Fibroblast of villous mesenchyme (primary cell): ENCODE measurements at regions not wholly inside any gene's neighbourhood (a gene's known extent, or its start where the extent isn't known, plus 50 kb on each side); places are given as distances from the start of the nearest gene placed in this dataset.

Source experiments
- DNase-seq: peaks from one replicate; pipeline ENCODE4 v3.0.0-alpha.2; 2010; ENCODE audit warnings: low read depth
- H3K4me3 ChIP-seq: 2 replicates; pipeline ENCODE4 v1.5.1; 2011; ENCODE audit warnings: low read depth, mild to moderate bottlenecking, low read length
- TF ChIP-seq, protein P1 (sequence below): IDR thresholded peaks from 2 replicates; pipeline ENCODE4 v1.5.1; 2012; ENCODE audit warnings: low read depth, mild to moderate bottlenecking, low read length; ENCODE audit not compliant: insufficient read depth

DNA sequence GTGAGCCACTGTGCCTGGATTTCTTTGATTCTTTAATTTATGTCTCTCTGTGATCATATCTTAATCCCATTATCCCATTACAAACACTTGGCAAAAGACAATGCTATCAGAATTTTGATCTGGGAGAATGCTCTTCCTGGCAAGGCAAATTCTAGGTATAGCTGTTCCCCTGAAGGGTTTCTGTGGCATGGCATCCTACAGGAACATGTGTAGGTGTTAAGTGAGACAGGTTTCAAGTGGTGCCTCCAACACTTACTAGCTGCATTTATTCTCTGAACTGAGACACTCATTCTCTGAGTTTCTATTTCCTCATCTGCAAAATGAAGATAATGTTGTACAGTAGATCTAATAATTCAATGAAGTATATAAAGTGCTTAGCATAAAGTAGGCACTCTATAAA lies 87.1 kb upstream of the CTTNBP2 start:
- TF ChIP-seq, protein P1, sequence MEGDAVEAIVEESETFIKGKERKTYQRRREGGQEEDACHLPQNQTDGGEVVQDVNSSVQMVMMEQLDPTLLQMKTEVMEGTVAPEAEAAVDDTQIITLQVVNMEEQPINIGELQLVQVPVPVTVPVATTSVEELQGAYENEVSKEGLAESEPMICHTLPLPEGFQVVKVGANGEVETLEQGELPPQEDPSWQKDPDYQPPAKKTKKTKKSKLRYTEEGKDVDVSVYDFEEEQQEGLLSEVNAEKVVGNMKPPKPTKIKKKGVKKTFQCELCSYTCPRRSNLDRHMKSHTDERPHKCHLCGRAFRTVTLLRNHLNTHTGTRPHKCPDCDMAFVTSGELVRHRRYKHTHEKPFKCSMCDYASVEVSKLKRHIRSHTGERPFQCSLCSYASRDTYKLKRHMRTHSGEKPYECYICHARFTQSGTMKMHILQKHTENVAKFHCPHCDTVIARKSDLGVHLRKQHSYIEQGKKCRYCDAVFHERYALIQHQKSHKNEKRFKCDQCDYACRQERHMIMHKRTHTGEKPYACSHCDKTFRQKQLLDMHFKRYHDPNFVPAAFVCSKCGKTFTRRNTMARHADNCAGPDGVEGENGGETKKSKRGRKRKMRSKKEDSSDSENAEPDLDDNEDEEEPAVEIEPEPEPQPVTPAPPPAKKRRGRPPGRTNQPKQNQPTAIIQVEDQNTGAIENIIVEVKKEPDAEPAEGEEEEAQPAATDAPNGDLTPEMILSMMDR = no peak
- no peak for DNase-seq
- H3K4me3 ChIP-seq = no peak overlapping the region

DNA sequence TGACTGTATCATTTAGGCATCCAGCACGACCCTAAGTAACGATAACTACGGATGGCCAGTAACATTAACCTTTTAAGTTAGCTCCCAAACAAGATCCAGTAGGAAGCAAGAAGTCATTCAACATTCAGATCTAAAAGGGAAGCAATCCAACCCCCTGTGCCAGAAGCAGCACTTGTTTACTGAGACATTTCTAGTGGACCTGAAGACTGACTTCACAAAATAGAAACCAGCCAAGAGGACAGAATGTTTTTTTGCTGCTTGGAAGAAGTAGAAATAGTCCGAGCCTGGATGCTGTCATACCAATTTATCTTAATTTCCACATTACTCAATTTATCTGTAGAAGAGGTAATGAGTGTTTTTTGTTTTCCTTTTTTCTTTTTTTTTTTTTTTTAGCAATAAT lies 88.0 kb upstream of the CTTNBP2 start:
- DNase-seq = peak; percentile 6
- no peak overlapping the region for H3K4me3 ChIP-seq
- TF ChIP-seq, protein P1 = no peak

DNA sequence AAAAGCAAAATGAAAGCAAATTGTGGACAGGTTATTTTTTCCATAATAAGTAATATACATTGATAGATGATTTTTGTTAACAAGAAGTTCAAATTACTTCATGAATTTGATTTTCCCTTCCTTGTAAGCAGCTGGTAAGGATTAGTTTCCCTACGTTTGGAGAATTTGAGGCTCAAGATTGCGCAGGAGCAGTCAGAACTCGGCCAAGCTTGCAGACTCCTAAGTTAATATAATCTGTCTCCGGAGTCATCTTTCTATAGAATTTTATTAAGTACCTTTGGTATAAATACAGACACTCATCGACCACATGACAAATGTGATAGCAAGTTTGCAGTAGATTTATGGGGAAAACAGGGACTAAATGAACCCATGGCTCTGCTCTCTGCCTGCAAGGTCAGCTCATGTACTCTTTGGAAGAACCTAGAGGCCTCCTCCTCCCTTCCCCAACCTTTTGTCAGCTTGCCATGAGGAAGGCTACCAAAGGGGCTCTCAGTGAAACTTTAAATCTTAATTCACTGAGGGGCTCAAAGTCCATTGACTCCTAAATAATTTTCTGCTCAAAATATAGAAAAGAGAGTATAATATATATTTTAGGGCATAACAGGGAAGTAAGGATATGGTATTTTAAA lies 89.2 kb upstream of the CTTNBP2 start:
- no peak for DNase-seq
- no peak overlapping the region for H3K4me3 ChIP-seq
- TF ChIP-seq, protein P1 = no peak

DNA sequence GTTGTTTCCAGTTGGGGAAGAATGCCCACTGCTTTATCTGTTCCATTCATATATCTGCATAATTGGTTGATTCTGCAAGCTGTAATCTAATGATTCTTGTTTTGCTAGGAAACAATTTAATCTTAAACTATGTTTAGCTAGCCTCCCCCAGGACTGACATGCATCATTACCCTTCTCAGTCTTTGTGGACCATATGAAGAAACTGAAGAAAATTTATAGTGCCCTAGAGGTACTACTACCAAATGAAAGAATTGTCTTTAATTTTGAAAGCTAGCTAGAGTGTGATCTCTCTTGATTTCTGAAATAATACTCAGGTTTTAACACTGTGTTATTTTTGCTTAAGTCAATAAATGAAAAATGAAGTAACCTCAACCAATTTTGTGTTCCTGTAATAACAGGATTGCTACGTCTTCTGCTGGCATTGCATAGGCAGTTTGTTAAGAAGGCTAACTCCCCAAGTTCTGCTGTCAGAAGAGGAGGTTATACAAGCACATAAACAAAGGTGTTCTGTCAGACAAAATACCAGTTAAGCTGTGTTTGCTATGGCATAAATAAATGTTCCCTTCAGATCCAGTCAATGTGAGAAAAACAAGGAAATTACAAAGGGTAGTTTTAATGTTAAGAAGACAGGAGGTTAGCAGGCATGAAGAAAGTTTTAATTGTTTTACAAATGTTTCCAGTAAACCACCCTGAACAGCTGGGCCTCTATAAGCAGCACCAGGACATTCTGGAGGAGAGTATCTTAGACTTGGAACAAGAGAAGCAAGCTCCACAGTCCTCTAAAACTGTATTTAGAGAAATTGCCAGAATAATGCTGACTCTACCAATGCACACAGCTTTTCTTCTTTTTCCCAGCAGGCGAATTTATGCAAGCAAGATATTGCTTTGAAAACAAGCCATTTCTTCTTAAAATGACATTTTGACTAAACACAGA lies 90.3 kb upstream of the CTTNBP2 start:
- no peak overlapping the region for H3K4me3 ChIP-seq
- TF ChIP-seq, protein P1 = no peak
- no peak for DNase-seq

DNA sequence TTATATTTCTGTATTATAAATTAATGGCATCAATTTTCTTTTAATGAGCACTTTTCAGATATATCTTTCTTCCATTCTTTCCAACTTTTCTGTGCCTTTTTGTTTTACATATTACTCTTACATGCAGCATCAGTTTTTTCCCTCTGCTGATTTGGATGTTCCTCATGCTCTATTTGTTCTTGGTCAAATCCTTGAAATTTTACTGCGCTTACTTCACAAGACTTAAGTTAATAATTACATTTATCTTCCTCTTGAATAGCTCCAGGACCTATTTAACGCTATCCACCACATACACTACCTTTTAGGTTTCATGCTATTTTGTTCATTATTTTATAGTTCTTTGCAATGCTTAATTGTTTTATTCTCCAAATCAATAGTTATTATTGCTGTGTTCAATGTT lies 97.6 kb upstream of the CTTNBP2 start:
- TF ChIP-seq, protein P1 = no peak
- no peak for DNase-seq
- no peak overlapping the region for H3K4me3 ChIP-seq

DNA sequence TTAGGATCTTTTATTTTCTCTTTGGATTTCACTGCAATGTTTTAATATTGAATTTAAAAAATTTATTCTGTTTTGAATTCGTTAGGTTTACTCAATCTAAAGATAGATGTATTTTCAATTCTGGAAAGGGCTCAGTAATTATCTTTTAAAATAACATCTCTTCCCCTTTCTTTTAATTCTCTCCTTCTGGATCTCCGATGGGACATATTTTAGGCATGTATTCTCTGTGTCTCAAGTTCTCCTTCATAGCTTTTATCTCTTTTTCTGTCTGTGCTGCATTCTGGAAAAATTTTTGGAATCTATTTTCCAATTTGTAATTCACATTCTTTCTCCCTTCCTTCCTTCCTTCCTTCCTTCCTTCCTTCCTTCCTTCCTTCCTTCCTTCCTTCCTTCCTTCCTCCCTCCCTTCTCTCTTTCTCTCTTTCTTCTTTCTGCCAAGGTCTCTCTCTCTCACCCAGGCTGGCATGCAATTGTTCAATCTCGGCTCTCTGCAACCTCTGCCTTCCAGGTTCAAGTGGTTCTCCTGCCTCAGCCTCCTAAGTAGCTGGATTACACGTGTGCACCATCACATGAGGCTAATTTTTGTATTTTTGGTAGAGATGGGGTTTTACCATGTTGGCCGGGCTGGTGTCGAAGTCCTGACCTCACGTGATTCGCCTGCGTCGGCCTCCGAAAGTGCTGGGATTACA lies 98.5 kb upstream of the CTTNBP2 start:
- DNase-seq = no peak
- H3K4me3 ChIP-seq = no peak overlapping the region
- TF ChIP-seq, protein P1 = no peak
